C4-2B (cell line): ENCODE measurements at regions not wholly inside any gene's neighbourhood (a gene's known extent, or its start where the extent isn't known, plus 50 kb on each side); places are given as distances from the start of the nearest gene placed in this dataset.

Source experiments
- ZFX ChIP-seq: fragments of 450-650 bp; IDR thresholded peaks from 2 replicates; pipeline ENCODE4 v1.6.1; 2017
- TF ChIP-seq, protein P1 (sequence below): fragments of 450-650 bp; conservative IDR thresholded peaks from 2 replicates; pipeline ENCODE4 v1.5.1; 2017; ENCODE audit warnings: mild to moderate bottlenecking

DNA sequence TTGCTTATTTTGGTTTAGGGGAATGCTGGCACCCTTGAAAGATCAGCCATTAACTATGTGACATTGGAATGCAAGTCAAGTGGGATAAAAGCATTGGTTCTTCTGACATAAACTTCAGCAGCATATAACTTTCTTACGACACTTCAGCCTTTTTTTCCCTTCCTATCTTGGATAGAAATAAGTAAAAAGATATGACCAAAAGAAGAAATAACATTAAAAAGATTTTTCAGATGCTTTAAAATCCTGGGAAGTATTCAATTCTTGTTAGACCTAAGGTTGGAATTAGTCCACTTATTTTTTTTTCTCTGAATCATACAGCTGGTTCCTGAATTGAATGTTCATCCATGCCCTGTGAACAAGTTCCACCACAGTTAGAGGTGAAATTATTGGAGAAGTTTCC is 85.6 kb upstream of the TSPAN8 start:
- TF ChIP-seq, protein P1, sequence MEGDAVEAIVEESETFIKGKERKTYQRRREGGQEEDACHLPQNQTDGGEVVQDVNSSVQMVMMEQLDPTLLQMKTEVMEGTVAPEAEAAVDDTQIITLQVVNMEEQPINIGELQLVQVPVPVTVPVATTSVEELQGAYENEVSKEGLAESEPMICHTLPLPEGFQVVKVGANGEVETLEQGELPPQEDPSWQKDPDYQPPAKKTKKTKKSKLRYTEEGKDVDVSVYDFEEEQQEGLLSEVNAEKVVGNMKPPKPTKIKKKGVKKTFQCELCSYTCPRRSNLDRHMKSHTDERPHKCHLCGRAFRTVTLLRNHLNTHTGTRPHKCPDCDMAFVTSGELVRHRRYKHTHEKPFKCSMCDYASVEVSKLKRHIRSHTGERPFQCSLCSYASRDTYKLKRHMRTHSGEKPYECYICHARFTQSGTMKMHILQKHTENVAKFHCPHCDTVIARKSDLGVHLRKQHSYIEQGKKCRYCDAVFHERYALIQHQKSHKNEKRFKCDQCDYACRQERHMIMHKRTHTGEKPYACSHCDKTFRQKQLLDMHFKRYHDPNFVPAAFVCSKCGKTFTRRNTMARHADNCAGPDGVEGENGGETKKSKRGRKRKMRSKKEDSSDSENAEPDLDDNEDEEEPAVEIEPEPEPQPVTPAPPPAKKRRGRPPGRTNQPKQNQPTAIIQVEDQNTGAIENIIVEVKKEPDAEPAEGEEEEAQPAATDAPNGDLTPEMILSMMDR = no peak
- no peak for TF ChIP-seq ZFX
